GM23248 (cell line): ENCODE measurements at regions not wholly inside any gene's neighbourhood (a gene's known extent, or its start where the extent isn't known, plus 50 kb on each side); places are given as distances from the start of the nearest gene placed in this dataset.

Source experiments
- EZH2 ChIP-seq: fragments of 200-600 bp; sonication (generic); IDR thresholded peaks from 2 replicates; pipeline ENCODE4 v1.6.1; 2018; ENCODE audit warnings: antibody characterized with exemption, mild to moderate bottlenecking; ENCODE audit not compliant: insufficient read depth, poor library complexity, severe bottlenecking
- EZH2phosphoT487 ChIP-seq: fragments of 200-600 bp; sonication (generic); IDR thresholded peaks from 2 replicates; pipeline ENCODE4 v1.6.1; 2018; ENCODE audit warnings: antibody characterized with exemption, moderate library complexity, mild to moderate bottlenecking, low read depth; ENCODE audit not compliant: insufficient read depth

DNA sequence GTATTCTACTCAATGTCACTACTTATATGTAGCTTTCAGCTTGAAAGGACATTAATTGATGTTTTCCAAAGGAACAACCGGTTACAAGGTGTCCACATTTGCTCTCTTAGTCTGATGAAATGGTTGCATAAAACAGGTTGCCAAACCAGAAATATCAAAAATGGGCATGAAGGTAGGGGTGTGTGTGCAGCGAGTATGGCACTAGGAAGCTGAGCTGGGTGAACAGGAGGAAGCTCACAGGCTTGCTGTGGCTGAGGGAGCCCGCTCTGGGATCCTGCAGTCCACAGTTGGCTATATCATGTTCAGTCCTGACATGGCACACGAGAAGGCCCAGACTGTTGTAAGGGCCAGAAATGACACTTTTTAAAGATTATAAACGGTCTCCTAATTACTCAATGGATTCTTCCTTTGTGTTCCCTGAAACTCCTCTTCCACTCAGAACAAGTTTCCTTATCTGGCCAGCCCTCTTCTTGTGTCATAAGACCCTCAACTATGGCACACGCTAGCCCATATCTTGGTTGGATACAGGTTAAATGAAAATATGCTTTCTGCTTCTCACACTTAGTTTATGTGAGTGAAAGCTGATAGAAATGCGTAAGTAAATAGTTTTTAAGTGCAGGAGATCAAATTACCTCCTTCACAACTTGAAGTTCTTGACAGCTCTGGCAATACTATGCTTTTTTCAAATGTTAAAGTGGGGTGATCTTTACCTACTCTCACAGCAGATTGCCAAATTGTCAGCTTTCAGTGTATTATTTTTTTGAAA is 201.5 kb downstream of the LMO4 start:
- TF ChIP-seq EZH2phosphoT487 (no peak), EZH2 (no peak)
